ENCODE measurements at regions not wholly inside any gene's neighbourhood (a gene's known extent, or its start where the extent isn't known, plus 50 kb on each side); places are given as distances from the start of the nearest gene placed in this dataset.

DNA sequence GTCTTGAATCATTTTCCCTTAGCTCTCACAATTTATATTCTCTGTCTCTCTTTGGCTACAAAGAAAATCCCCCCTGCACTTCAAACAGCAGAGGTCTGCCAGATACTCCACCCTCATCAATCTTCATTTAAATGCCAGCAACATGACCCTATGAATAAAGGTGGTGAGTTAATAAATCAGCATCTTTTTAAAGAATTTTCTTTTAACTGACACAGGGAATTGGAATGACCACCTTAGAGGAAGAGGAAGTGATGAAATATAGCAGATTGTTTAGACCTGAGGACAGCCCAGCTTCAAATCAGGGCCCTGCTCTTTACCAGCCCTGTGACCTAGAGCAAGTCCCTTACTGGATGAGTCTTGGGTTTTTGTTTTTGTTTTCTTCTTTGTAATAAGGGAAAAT, 223.1 kb upstream of the PAPPA start:
- no peak for TF ChIP-seq EGR1 (IDR thresholded peaks at IDR 0.05)
- no peak for TF ChIP-seq NFIC (IDR thresholded peaks at IDR 0.05)
- TF ChIP-seq, protein P1, sequence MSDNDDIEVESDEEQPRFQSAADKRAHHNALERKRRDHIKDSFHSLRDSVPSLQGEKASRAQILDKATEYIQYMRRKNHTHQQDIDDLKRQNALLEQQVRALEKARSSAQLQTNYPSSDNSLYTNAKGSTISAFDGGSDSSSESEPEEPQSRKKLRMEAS (IDR thresholded peaks at IDR 0.05): no peak
- TF ChIP-seq, protein P2, sequence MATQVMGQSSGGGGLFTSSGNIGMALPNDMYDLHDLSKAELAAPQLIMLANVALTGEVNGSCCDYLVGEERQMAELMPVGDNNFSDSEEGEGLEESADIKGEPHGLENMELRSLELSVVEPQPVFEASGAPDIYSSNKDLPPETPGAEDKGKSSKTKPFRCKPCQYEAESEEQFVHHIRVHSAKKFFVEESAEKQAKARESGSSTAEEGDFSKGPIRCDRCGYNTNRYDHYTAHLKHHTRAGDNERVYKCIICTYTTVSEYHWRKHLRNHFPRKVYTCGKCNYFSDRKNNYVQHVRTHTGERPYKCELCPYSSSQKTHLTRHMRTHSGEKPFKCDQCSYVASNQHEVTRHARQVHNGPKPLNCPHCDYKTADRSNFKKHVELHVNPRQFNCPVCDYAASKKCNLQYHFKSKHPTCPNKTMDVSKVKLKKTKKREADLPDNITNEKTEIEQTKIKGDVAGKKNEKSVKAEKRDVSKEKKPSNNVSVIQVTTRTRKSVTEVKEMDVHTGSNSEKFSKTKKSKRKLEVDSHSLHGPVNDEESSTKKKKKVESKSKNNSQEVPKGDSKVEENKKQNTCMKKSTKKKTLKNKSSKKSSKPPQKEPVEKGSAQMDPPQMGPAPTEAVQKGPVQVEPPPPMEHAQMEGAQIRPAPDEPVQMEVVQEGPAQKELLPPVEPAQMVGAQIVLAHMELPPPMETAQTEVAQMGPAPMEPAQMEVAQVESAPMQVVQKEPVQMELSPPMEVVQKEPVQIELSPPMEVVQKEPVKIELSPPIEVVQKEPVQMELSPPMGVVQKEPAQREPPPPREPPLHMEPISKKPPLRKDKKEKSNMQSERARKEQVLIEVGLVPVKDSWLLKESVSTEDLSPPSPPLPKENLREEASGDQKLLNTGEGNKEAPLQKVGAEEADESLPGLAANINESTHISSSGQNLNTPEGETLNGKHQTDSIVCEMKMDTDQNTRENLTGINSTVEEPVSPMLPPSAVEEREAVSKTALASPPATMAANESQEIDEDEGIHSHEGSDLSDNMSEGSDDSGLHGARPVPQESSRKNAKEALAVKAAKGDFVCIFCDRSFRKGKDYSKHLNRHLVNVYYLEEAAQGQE (IDR thresholded peaks at IDR 0.05; ENCODE audit: low read depth): no peak
- no peak for TF ChIP-seq TEAD4 (IDR thresholded peaks at IDR 0.05)
- TF ChIP-seq, protein P3, sequence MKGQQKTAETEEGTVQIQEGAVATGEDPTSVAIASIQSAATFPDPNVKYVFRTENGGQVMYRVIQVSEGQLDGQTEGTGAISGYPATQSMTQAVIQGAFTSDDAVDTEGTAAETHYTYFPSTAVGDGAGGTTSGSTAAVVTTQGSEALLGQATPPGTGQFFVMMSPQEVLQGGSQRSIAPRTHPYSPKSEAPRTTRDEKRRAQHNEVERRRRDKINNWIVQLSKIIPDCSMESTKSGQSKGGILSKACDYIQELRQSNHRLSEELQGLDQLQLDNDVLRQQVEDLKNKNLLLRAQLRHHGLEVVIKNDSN (IDR thresholded peaks at IDR 0.05): no peak
- TF ChIP-seq RAD21 (IDR thresholded peaks at IDR 0.05; ENCODE audit: low read depth): no peak
- TF ChIP-seq ZBTB7A (IDR thresholded peaks at IDR 0.05; ENCODE audit: low read depth): no peak
- no peak for TF ChIP-seq TCF12 (IDR thresholded peaks at IDR 0.05; ENCODE audit: low read depth)
- TF ChIP-seq TAF1 (IDR thresholded peaks at IDR 0.05; ENCODE audit: low read depth): no peak
- no peak for TF ChIP-seq CEBPB (IDR thresholded peaks at IDR 0.05)
- TF ChIP-seq YY1 (IDR thresholded peaks at IDR 0.05; ENCODE audit: low read depth): no peak
- no peak for TF ChIP-seq CREB1 (IDR thresholded peaks at IDR 0.05; ENCODE audit: low read depth)
- TF ChIP-seq EP300 (IDR thresholded peaks at IDR 0.05; ENCODE audit: borderline replicate concordance): no peak
- no peak for TF ChIP-seq FOXM1 (IDR thresholded peaks at IDR 0.05; ENCODE audit: borderline replicate concordance, low read depth)

DNA sequence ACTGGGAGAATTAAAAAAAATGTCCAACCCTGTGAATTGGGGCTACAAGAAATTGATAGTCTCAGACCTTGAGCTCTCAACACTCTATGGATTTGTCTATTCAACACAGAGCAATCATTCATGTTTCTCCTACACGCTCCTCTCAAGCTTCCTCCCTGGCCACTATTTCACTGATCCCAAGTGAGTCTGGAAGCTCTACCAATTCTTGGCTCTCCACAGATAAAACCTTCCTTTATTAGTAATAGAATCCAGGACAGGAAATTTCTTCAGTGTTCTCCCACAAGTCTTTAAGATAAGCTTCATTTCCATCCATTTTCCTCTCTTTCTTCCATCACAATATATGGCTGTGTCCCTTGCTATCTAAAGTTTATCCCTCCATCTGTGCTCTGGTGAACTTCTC, 215.1 kb upstream of the PAPPA start:
- TF ChIP-seq CEBPB (IDR thresholded peaks at IDR 0.05): no peak
- TF ChIP-seq, protein P3 (IDR thresholded peaks at IDR 0.05): no peak
- TF ChIP-seq, protein P2 (IDR thresholded peaks at IDR 0.05; ENCODE audit: low read depth): no peak
- no peak for TF ChIP-seq FOXM1 (IDR thresholded peaks at IDR 0.05; ENCODE audit: borderline replicate concordance, low read depth)
- no peak for TF ChIP-seq NFIC (IDR thresholded peaks at IDR 0.05)
- TF ChIP-seq CREB1 (IDR thresholded peaks at IDR 0.05; ENCODE audit: low read depth): no peak
- TF ChIP-seq RAD21 (IDR thresholded peaks at IDR 0.05; ENCODE audit: low read depth): no peak
- no peak for TF ChIP-seq YY1 (IDR thresholded peaks at IDR 0.05; ENCODE audit: low read depth)
- no peak for TF ChIP-seq EGR1 (IDR thresholded peaks at IDR 0.05)
- TF ChIP-seq TAF1 (IDR thresholded peaks at IDR 0.05; ENCODE audit: low read depth): no peak
- TF ChIP-seq TCF12 (IDR thresholded peaks at IDR 0.05; ENCODE audit: low read depth): no peak
- no peak for TF ChIP-seq ZBTB7A (IDR thresholded peaks at IDR 0.05; ENCODE audit: low read depth)
- TF ChIP-seq TEAD4 (IDR thresholded peaks at IDR 0.05): no peak

DNA sequence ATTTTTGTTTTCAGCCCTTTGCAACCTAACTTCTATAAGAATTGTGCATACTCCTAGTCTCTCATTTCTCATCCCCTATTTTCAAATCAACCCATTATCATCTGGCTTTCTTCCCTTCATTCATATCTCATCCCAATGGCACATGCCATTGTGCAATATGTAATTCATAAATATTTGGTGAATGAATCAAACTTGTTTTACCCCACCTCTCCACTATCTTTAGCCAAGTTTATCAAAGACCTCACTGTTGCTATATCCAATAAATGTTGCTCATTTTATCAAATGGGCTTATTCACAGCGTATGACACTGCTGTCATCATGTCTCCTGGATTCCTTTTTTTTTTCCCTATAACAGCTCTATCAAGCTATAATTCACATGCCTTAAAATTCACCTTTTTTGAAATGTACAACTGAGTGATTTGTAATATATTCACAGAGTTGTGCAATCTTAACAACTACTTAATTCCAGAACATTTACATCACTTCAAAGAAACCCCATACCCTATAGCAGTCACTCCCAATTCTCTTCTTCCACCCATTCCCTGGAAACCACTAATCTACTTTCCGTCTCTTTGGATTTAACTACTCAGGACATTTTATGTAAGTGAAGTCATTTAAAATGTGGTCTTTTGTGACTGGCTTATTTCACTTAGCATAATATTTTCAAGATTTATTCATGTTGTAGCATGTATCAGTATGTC, 214.4 kb upstream of the PAPPA start:
- TF ChIP-seq CREB1 (IDR thresholded peaks at IDR 0.05; ENCODE audit: low read depth) (no peak), FOXM1 (IDR thresholded peaks at IDR 0.05; ENCODE audit: borderline replicate concordance, low read depth) (no peak), TCF12 (IDR thresholded peaks at IDR 0.05; ENCODE audit: low read depth) (no peak), EGR1 (IDR thresholded peaks at IDR 0.05) (no peak), CEBPB (IDR thresholded peaks at IDR 0.05) (no peak), ZBTB7A (IDR thresholded peaks at IDR 0.05; ENCODE audit: low read depth) (no peak), TAF1 (IDR thresholded peaks at IDR 0.05; ENCODE audit: low read depth) (no peak), TEAD4 (IDR thresholded peaks at IDR 0.05) (no peak), EP300 (IDR thresholded peaks at IDR 0.05; ENCODE audit: borderline replicate concordance) (no peak), RAD21 (IDR thresholded peaks at IDR 0.05; ENCODE audit: low read depth) (no peak), YY1 (IDR thresholded peaks at IDR 0.05; ENCODE audit: low read depth) (no peak), NFIC (IDR thresholded peaks at IDR 0.05) (no peak)
- TF ChIP-seq, protein P1 (IDR thresholded peaks at IDR 0.05): no peak
- TF ChIP-seq, protein P3 (IDR thresholded peaks at IDR 0.05): no peak
- TF ChIP-seq, protein P2 (IDR thresholded peaks at IDR 0.05; ENCODE audit: low read depth): no peak
